B cell (primary cell): ENCODE measurements at regions not wholly inside any gene's neighbourhood (a gene's known extent, or its start where the extent isn't known, plus 50 kb on each side); places are given as distances from the start of the nearest gene placed in this dataset.

ENCODE experiments used
- ATAC-seq: fragments of 200-7000 bp; cut with Tn5 transposase; one replicate; pipeline ENCODE4 v1.10.0; 2021; ENCODE audit warnings: low read depth, mild to moderate bottlenecking, moderate number of reproducible peaks, moderate library complexity
- CTCF ChIA-PET: fragments of 350-600 bp; sonication (Branson Sonifier 250); formaldehyde crosslinking; loops from one replicate; lab custom pipeline; 2021; ENCODE audit warnings: antibody characterized with exemption, inconsistent platforms; lab: Charles Lee
- POLR2A ChIA-PET: fragments of 350-600 bp; sonication (Branson Sonifier 250); formaldehyde crosslinking; loops from one replicate; lab custom pipeline; 2021; ENCODE audit warnings: antibody characterized with exemption; lab: Charles Lee
- DNase-seq: peaks from one replicate; pipeline ENCODE4 v3.0.0; 2013
- H2AFZ ChIP-seq: 2 replicates; pipeline ENCODE4 v1.6.1; 2012; ENCODE audit warnings: mild to moderate bottlenecking, low read depth, low read length; ENCODE audit not compliant: insufficient read depth, poor library complexity, severe bottlenecking
- H3K27ac ChIP-seq, 2 donors: 1 replicate in 1 of 2; 2 replicates in 1 of 2; pipeline ENCODE4 v1.5.1; 2012 to 2013; ENCODE audit warnings: low read length in 2 of 2, mild to moderate bottlenecking in 2 of 2, moderate library complexity in 1 of 2
- H3K27me3 ChIP-seq, 4 experiments: fragments of 200-600 bp in 1 of 4; sonication (generic) in 1 of 4; replicated peaks in 1 of 4; 1 replicate in 2 of 4; 2 replicates in 2 of 4; pipeline versions ENCODE4 v1.6.1 to v1.7.0; 2013 to 2016; ENCODE audit warnings: low read length in 3 of 4, mild to moderate bottlenecking in 2 of 4, mixed read lengths in 1 of 4, moderate library complexity in 1 of 4; ENCODE audit not compliant: insufficient read depth in 4 of 4, control insufficient read depth in 3 of 4; ENCODE audit errors: control extremely low read depth in 1 of 4
- H3K36me3 ChIP-seq, 2 experiments: replicated peaks in 1 of 2; 1 replicate in 1 of 2; 2 replicates in 1 of 2; pipeline versions ENCODE4 v1.6.1 to v1.7.1; 2013; ENCODE audit warnings: low read length in 1 of 2; ENCODE audit not compliant: insufficient read depth in 2 of 2, control insufficient read depth in 1 of 2; ENCODE audit errors: control extremely low read depth in 1 of 2, extremely low read depth in 1 of 2
- H3K4me1 ChIP-seq, 2 donors: fragments of 200-600 bp in 1 of 2; sonication (generic) in 1 of 2; 1 replicate in 1 of 2; 2 replicates in 1 of 2; pipeline versions ENCODE4 v1.5.1 to v1.6.1; 2013 to 2017; ENCODE audit warnings: low read length in 2 of 2; ENCODE audit not compliant: control insufficient read depth in 2 of 2, insufficient read depth in 2 of 2
- H3K4me2 ChIP-seq: replicated peaks from 2 replicates; pipeline ENCODE3; 2012; ENCODE audit warnings: mild to moderate bottlenecking, low read depth, low read length; ENCODE audit not compliant: poor library complexity, severe bottlenecking
- H3K4me3 ChIP-seq, 5 experiments: fragments of 200-600 bp in 1 of 5; sonication (generic) in 1 of 5; 1 replicate in 3 of 5; 2 replicates in 2 of 5; pipeline versions ENCODE4 v1.5.1 to v1.7.0; 2011 to 2016; ENCODE audit warnings: low read length in 4 of 5, mild to moderate bottlenecking in 4 of 5, low read depth in 2 of 5, control low read depth in 1 of 5, moderate library complexity in 1 of 5; ENCODE audit not compliant: insufficient read depth in 1 of 5; ENCODE audit errors: control extremely low read depth in 1 of 5, extremely low read depth in 1 of 5
- H3K79me2 ChIP-seq: fragments of 200-600 bp; sonication (generic); one replicate; pipeline ENCODE4 v1.6.0; 2016; ENCODE audit warnings: low read length; ENCODE audit not compliant: control insufficient read depth, insufficient read depth
- H3K9ac ChIP-seq: fragments of 200-600 bp; sonication (generic); 2 replicates; pipeline ENCODE4 v1.6.1; 2017; ENCODE audit warnings: mild to moderate bottlenecking, low read length, moderate library complexity
- H3K9me3 ChIP-seq, 3 donors: one replicate each; pipeline versions ENCODE4 v1.6.1 to v1.7.1; 2013; ENCODE audit warnings: low read length in 2 of 3; ENCODE audit not compliant: control insufficient read depth in 2 of 3, insufficient read depth in 1 of 3; ENCODE audit errors: control extremely low read depth in 1 of 3
- H4K20me1 ChIP-seq: 2 replicates; pipeline ENCODE4 v1.6.0; 2012; ENCODE audit warnings: mild to moderate bottlenecking, low read length; ENCODE audit not compliant: insufficient read depth, control insufficient read depth, poor library complexity, severe bottlenecking
- H3K27ac Mint-ChIP-seq: one replicate; pipeline ENCODE4 v1.8.0; 2021; ENCODE audit warnings: mixed read lengths
- H3K27me3 Mint-ChIP-seq: one replicate; pipeline ENCODE4 v1.8.0; 2021; ENCODE audit warnings: mixed read lengths
- H3K4me1 Mint-ChIP-seq: one replicate; pipeline ENCODE4 v1.8.0; 2021; ENCODE audit warnings: mixed read lengths
- H3K4me3 Mint-ChIP-seq: one replicate; pipeline ENCODE4 v1.8.0; 2021; ENCODE audit warnings: mixed read lengths
- H3K9me3 Mint-ChIP-seq: one replicate; pipeline ENCODE4 v1.8.0; 2022; ENCODE audit warnings: mixed read lengths; ENCODE audit not compliant: insufficient read depth
- CTCF ChIP-seq: fragments of 200-600 bp; IDR thresholded peaks from one replicate; pipeline ENCODE4 v1.8.0; 2022; ENCODE audit warnings: antibody characterized with exemption, mild to moderate bottlenecking
- EZH2 ChIP-seq: IDR thresholded peaks from 2 replicates; pipeline ENCODE4 v1.6.1; 2012; ENCODE audit warnings: borderline replicate concordance, low read depth, mild to moderate bottlenecking, moderate library complexity, low read length; ENCODE audit not compliant: insufficient read depth, poor library complexity, severe bottlenecking
- WGBS: methylation state at CpG from one replicate; pipeline ENCODE4 v1.1.5; 2013; ENCODE audit warnings: missing lambda C conversion rate; ENCODE audit not compliant: insufficient coverage; 5-methylcytosine and 5-hydroxymethylcytosine counted together
- intact Hi-C: fragments of 100-400 bp; cut with micrococcal nuclease; formaldehyde crosslinking; loops from one replicate; pipeline ENCODE4 v1.10.0; 2022

DNA sequence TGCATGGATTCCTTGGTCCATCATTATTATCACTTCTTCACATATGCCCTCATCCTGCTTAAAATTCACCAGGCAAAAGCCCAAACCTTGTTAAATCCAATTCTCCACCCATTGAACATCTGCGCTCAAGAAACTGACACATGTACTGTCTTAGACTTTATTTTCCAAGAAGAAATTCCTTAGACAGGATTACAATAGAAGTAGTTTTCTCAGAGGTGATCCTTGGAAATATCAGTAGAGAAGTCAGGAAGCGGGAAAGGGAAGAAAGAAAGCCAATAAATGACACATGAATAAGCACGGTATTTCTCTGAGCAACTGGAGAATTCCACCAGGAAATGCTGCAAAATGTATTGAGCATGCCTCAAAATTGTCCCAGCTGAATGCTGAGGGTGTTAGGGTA is 90.2 kb downstream of the FOXD1 start:
- ATAC-seq (no peak), DNase-seq (no peak)
- intact Hi-C loops: no loop called here
- H3K4me3 ChIP-seq: no peak overlapping the region
- peaks cover 0 to 12% (median 4%) of the 10 kb centered on the region in 4 experiments for H3K27me3 ChIP-seq
- no peaks in the 10 kb centered on the region for H3K36me3 ChIP-seq
- no peak overlapping the region for H3K4me2 ChIP-seq
- H3K27me3 Mint-ChIP-seq: peaks cover 34% of the 10 kb centered on the region
- peaks cover 2% of the 10 kb centered on the region for H3K9me3 Mint-ChIP-seq
- ChIA-PET CTCF (no interaction called here), POLR2A (no interaction called here)
- H3K4me1 ChIP-seq: no peaks in the 10 kb centered on the region
- no peaks in the 10 kb centered on the region for H3K79me2 ChIP-seq
- H3K4me3 Mint-ChIP-seq: no peak overlapping the region
- H3K27ac Mint-ChIP-seq: no peak overlapping the region
- H3K9ac ChIP-seq: no peak overlapping the region
- peaks cover 0 to 4% (median 0%) of the 10 kb centered on the region in 3 donors for H3K9me3 ChIP-seq
- H4K20me1 ChIP-seq: no peaks in the 10 kb centered on the region
- WGBS: 90% methylated on average over 2 of the region's 3 CpGs
- H2AFZ ChIP-seq: no peak overlapping the region
- no peak overlapping the region for H3K27ac ChIP-seq
- no peak for TF ChIP-seq EZH2
- no peak for TF ChIP-seq CTCF
- no peaks in the 10 kb centered on the region for H3K4me1 Mint-ChIP-seq

GRCh38 chr5:73357576-73357975 is 91.0 kb downstream of the FOXD1 start:
- Histone ChIP-seq H3K9ac (no peak overlapping the region), H2AFZ (no peak overlapping the region), H4K20me1 (no peaks in the 10 kb centered on the region), H3K27ac (no peak overlapping the region), H3K4me1 (no peaks in the 10 kb centered on the region), H3K79me2 (no peaks in the 10 kb centered on the region), H3K4me2 (no peak overlapping the region), H3K27me3 (peaks cover 0 to 12% (median 2%) of the 10 kb centered on the region in 4 experiments), H3K4me3 (no peak overlapping the region), H3K9me3 (peaks cover 0 to 4% (median 0%) of the 10 kb centered on the region in 3 donors), H3K36me3 (no peaks in the 10 kb centered on the region)
- no peak for TF ChIP-seq CTCF
- no peak for TF ChIP-seq EZH2
- intact Hi-C loops: no loop called here
- ChIA-PET POLR2A (no interaction called here), CTCF (no interaction called here)
- Mint-ChIP-seq H3K27ac (no peak overlapping the region), H3K9me3 (peaks cover 2% of the 10 kb centered on the region), H3K4me3 (no peak overlapping the region), H3K27me3 (peaks cover 34% of the 10 kb centered on the region), H3K4me1 (no peaks in the 10 kb centered on the region)
- WGBS: 58% methylated on average over 3 of the region's 3 CpGs
- ATAC-seq (no peak), DNase-seq (no peak)
